ENCODE measurements at regions not wholly inside any gene's neighbourhood (a gene's known extent, or its start where the extent isn't known, plus 50 kb on each side); places are given as distances from the start of the nearest gene placed in this dataset.

DNA sequence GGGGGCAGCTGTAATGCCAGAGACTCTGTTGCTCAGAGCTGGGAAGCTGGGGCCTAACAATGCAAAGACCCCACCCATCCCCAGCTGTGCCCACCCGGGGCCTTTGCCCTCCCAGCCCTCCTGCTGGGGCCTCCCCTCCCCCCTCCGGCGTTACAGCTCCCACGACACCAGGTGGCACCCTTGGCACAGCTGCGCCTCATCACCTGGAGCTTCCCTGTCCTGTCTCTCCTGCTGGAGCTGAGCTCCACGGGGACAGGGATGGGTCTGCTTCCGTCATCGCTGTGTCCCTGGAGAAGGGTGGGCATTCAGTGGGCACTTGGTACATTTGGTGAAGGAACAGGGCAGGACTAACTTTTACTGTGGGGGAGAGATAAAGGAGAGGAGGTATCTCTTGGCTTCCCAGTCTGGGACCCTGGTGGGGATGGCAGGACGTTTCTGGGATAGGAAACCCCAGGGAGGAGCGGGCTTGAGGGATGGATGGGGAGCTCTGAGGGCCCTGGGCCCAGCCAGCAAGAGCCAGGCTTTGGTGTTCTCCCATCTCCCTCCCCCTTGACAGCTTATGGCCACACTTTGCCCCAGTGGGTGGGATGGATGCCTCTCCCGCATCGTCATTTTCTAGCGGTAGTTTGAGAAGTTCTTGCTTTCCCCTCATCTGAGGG lies 453.2 kb downstream of the PTPRU start:
- Mint-ChIP-seq H3K4me1 (ENCODE audit: unreplicated experiment) (peaks cover 12% of the 10 kb centered on the region), H3K4me3 (ENCODE audit: unreplicated experiment) (no peak overlapping the region), H3K27ac (ENCODE audit: unreplicated experiment) (peak overlapping the region; percentile 6), H3K9me3 (ENCODE audit: unreplicated experiment) (no peaks in the 10 kb centered on the region), H3K27me3 (ENCODE audit: unreplicated experiment) (peaks cover 1% of the 10 kb centered on the region), H3K36me3 (ENCODE audit: low read depth, unreplicated experiment) (no peaks in the 10 kb centered on the region)
- no peak for DNase-seq (ENCODE audit: low spot score)
- TF ChIP-seq, protein P1, sequence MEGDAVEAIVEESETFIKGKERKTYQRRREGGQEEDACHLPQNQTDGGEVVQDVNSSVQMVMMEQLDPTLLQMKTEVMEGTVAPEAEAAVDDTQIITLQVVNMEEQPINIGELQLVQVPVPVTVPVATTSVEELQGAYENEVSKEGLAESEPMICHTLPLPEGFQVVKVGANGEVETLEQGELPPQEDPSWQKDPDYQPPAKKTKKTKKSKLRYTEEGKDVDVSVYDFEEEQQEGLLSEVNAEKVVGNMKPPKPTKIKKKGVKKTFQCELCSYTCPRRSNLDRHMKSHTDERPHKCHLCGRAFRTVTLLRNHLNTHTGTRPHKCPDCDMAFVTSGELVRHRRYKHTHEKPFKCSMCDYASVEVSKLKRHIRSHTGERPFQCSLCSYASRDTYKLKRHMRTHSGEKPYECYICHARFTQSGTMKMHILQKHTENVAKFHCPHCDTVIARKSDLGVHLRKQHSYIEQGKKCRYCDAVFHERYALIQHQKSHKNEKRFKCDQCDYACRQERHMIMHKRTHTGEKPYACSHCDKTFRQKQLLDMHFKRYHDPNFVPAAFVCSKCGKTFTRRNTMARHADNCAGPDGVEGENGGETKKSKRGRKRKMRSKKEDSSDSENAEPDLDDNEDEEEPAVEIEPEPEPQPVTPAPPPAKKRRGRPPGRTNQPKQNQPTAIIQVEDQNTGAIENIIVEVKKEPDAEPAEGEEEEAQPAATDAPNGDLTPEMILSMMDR (IDR thresholded peaks at IDR 0.05; ENCODE audit: unreplicated experiment): no peak

DNA sequence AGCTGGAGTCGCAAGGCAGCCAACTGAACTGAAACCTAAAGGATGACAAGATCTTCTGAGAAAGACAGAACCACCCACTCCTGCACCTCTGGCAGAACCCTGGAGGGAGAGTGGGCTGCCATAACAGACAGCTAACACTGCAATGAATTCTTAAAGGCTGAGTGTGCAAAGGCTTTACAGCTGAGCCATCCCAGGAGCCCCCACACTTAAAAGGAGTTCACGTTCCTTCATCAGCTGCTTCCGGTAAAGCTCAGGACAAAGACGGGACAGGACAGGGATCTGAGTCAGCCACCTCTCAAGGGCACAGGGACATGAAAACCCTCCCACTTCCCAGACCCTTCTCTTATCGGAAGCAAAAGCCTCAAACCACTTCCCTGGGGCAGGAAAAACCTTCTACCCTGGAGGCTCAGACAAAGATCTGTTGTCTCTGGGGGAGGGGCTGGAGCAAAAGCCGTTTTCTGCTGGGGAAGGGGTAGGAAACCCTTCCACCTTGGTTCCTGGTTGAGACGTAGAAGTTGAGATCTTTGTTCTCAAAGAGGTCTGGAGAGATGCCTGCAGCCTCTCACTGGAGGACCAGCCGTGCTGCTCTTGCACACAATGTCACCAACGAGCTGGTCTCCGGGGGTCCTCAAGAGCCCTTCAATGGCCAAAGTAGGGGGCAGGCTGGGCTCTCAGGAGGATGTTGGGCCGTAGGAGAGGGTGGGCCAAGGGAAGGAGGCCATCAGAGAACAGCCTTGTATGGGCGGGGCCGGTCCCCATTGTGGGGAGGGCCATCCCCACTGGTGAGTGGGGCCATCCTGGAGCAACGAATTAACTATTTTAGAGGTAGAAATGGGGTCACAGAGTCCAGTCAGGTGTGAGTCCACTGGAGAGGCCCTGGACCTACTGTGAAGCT lies 452.4 kb downstream of the PTPRU start:
- H3K27ac Mint-ChIP-seq (ENCODE audit: unreplicated experiment): peak overlapping the region; percentile 48
- DNase-seq (ENCODE audit: low spot score): no peak

DNA sequence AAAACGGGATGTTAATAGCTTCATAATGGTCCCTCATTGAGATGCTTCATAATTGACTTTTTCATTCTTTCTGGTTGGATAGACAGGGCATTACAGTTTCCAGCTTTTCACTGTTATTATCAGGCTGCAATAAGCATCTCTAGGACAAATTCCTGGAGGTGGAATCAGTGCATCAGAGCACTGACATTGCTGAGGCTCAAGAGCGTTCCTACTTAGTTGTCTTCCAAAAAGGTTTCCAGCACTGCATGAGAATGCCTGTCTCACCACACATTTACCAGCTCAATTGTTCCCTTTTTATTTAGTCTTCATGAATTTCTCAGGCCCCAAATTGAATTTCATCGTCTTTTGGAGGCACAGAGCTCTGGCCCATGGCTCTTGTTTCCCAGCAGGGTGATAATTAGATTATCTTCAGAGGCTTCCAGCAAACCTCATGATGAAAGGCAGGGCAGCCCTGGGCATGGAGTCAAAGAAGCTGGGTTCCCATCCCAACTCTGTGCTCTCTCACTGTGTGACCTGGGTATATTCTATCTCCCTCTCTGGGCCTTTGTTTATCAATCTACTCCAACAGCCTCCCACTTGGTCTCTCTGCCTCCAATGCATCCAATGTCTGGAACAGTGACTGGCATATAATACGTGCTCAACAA lies 451.4 kb downstream of the PTPRU start:
- peaks cover 16% of the 10 kb centered on the region for H3K4me1 Mint-ChIP-seq (ENCODE audit: unreplicated experiment)
- no peak for DNase-seq (ENCODE audit: low spot score)
- peaks cover 1% of the 10 kb centered on the region for H3K27me3 Mint-ChIP-seq (ENCODE audit: unreplicated experiment)
- no peaks in the 10 kb centered on the region for H3K9me3 Mint-ChIP-seq (ENCODE audit: unreplicated experiment)
- no peaks in the 10 kb centered on the region for H3K36me3 Mint-ChIP-seq (ENCODE audit: low read depth, unreplicated experiment)
- TF ChIP-seq, protein P1 (IDR thresholded peaks at IDR 0.05; ENCODE audit: unreplicated experiment): no peak
- no peak overlapping the region for H3K27ac Mint-ChIP-seq (ENCODE audit: unreplicated experiment)
- H3K4me3 Mint-ChIP-seq (ENCODE audit: unreplicated experiment): no peak overlapping the region

More for the DNA sequence above, 452.4 kb downstream of the PTPRU start:
- Mint-ChIP-seq H3K4me1 (ENCODE audit: unreplicated experiment) (peaks cover 12% of the 10 kb centered on the region), H3K27me3 (ENCODE audit: unreplicated experiment) (peaks cover 1% of the 10 kb centered on the region), H3K36me3 (ENCODE audit: low read depth, unreplicated experiment) (no peaks in the 10 kb centered on the region), H3K4me3 (ENCODE audit: unreplicated experiment) (no peak overlapping the region), H3K9me3 (ENCODE audit: unreplicated experiment) (no peaks in the 10 kb centered on the region)
- TF ChIP-seq, protein P1 (IDR thresholded peaks at IDR 0.05; ENCODE audit: unreplicated experiment): no peak

DNA sequence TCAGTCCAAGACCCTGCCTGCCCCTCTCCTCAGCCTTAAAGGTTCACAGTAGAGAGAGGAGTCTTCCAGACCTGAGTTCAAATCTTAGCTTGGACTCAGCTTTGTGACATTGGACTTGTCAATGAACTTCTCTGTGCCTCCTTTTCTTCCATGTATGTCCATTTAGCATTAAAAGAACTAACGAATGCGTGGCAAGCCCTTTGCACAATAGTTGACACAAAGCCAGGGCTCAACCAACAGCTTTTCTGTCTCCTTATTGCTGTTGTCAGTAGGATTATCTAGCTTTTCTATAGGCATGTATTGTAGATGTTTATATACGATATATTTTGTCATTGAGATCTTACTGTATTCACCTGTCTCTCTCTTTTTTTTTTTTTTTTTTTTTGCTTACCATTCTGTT lies 450.8 kb downstream of the PTPRU start:
- no peak for DNase-seq (ENCODE audit: low spot score)
- peaks cover 16% of the 10 kb centered on the region for H3K4me1 Mint-ChIP-seq (ENCODE audit: unreplicated experiment)
- H3K27me3 Mint-ChIP-seq (ENCODE audit: unreplicated experiment): peaks cover 1% of the 10 kb centered on the region
- no peak overlapping the region for H3K27ac Mint-ChIP-seq (ENCODE audit: unreplicated experiment)
- H3K36me3 Mint-ChIP-seq (ENCODE audit: low read depth, unreplicated experiment): no peaks in the 10 kb centered on the region
- no peak overlapping the region for H3K4me3 Mint-ChIP-seq (ENCODE audit: unreplicated experiment)
- TF ChIP-seq, protein P1 (IDR thresholded peaks at IDR 0.05; ENCODE audit: unreplicated experiment): no peak
- no peaks in the 10 kb centered on the region for H3K9me3 Mint-ChIP-seq (ENCODE audit: unreplicated experiment)

Measured in endothelial cell (in vitro differentiated cells).